ENCODE measurements at regions not wholly inside any gene's neighbourhood (a gene's known extent, or its start where the extent isn't known, plus 50 kb on each side); places are given as distances from the start of the nearest gene placed in this dataset.

- TF ChIP-seq POLR2AphosphoS5 (IDR thresholded peaks at IDR 0.05; ENCODE audit: borderline replicate concordance, low read depth, low read length): no peak
- no peak for TF ChIP-seq EZH2 (IDR thresholded peaks at IDR 0.05)
- no peak for TF ChIP-seq FOXP2 (optimal IDR thresholded peaks at IDR 0.05; ENCODE audit: control extremely low read depth, extremely low read length, insufficient read depth)
These were observed 258.9 kb downstream of the XXYLT1 start for GRCh38 chr3:195012100-195012499.

All from SK-N-MC (cell line).